Stomach (tissue), 8 donors: ENCODE measurements at regions not wholly inside any gene's neighbourhood (a gene's known extent, or its start where the extent isn't known, plus 50 kb on each side); places are given as distances from the start of the nearest gene placed in this dataset.

Experiments
- DNase-seq, 2 donors: peaks; one replicate each; pipeline versions ENCODE4 v3.0.0 to v3.0.0-alpha.2; 2013 to 2019
- H3K27ac ChIP-seq, 5 donors: fragments of 200-600 bp in 4 of 5; sonication (generic) in 4 of 5; one replicate each; pipeline ENCODE4 v1.5.1; 2013 to 2019; ENCODE audit warnings: mild to moderate bottlenecking in 1 of 5, moderate library complexity in 1 of 5
- H3K27me3 ChIP-seq, 3 donors: fragments of 200-600 bp; sonication (generic); one replicate each; pipeline ENCODE4 v1.5.1; 2017 to 2019; ENCODE audit warnings: mixed run types in 1 of 3
- H3K36me3 ChIP-seq, 4 donors: fragments of 200-600 bp; sonication (generic); 1 replicate in 3 of 4; 2 replicates in 1 of 4; pipeline ENCODE4 v1.5.1; 2016 to 2019
- H3K4me1 ChIP-seq, 4 donors: fragments of 200-600 bp; sonication (generic); one replicate each; pipeline ENCODE4 v1.5.1; 2016 to 2019
- H3K4me3 ChIP-seq, 4 donors: fragments of 200-600 bp; sonication (generic) in 3 of 4; one replicate each; pipeline ENCODE4 v1.5.1; 2016 to 2019; ENCODE audit warnings: mild to moderate bottlenecking in 1 of 4
- H3K9me3 ChIP-seq, 4 donors: fragments of 200-600 bp; sonication (generic); one replicate each; pipeline ENCODE4 v1.5.1; 2016 to 2019
- EP300 ChIP-seq: sonication (generic); formaldehyde crosslinking; IDR thresholded peaks from one replicate; pipeline ENCODE4 v1.6.1; 2017; ENCODE audit warnings: antibody characterized with exemption
- POLR2A ChIP-seq, 4 donors: fragments of 450-650 bp; IDR thresholded peaks; one replicate each; pipeline ENCODE4 v1.6.1; 2016; ENCODE audit warnings: antibody characterized with exemption in 4 of 4, control low read depth in 2 of 4, mild to moderate bottlenecking in 1 of 4, moderate library complexity in 1 of 4
- POLR2AphosphoS5 ChIP-seq, 3 donors: sonication (generic); formaldehyde crosslinking; IDR thresholded peaks; one replicate each; pipeline ENCODE4 v1.6.1; 2016; ENCODE audit warnings: antibody characterized with exemption in 3 of 3
- WGBS, 5 donors: extraction: QIAGEN DNeasy Blood & Tissue Kit in 3 of 5; methylation state at CpG; one replicate each; pipeline versions ENCODE4 v1.1.5 to v1.1.7; 2013 to 2018; 5-methylcytosine and 5-hydroxymethylcytosine counted together
- intact Hi-C: fragments of 100-400 bp; cut with DNase I; formaldehyde crosslinking; loops from one replicate; pipeline ENCODE4 v1.15.1; 2023; ENCODE audit warnings: low total_unique reads
- TF ChIP-seq, protein P1 (sequence below), 7 experiments: fragments of 450-650 bp in 4 of 7; fragments of 200-600 bp in 3 of 7; sonication (generic) in 3 of 7; IDR thresholded peaks; one replicate each; pipeline ENCODE4 v1.5.1; 2016 to 2019; ENCODE audit warnings: antibody characterized with exemption in 7 of 7, control low read depth in 2 of 7, mild to moderate bottlenecking in 1 of 7
- donor health status: healthy with polysubstance abuse.
- donor health status: Bipolar disorder and iron deficiency.
- donor health status: healthy.

DNA sequence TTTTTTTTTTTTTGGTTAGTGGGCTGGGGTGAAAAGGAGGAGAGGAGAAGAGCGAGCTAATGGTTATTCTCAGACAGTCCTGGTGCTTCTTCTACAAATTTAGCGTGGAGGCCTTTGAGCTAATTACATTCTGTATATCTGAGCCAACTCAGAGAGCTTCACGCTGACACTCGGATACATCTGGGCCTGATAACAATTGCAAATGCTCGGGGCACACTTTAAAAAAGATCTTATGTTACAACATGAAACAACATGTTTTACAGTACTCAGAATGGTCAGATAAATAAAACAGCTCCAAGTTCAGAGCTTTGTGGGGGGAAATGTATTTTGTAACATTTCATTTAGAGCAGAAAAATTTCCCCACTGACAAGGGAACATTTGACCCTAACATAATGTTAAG lies 966.9 kb upstream of the NR2F2 start:
- no peaks in the 10 kb centered on the region for H3K4me1 ChIP-seq
- WGBS, 5 donors, result 46 to 61% (median 50%) methylated on average over 5 of the region's 5 CpGs
- TF ChIP-seq, protein P1, sequence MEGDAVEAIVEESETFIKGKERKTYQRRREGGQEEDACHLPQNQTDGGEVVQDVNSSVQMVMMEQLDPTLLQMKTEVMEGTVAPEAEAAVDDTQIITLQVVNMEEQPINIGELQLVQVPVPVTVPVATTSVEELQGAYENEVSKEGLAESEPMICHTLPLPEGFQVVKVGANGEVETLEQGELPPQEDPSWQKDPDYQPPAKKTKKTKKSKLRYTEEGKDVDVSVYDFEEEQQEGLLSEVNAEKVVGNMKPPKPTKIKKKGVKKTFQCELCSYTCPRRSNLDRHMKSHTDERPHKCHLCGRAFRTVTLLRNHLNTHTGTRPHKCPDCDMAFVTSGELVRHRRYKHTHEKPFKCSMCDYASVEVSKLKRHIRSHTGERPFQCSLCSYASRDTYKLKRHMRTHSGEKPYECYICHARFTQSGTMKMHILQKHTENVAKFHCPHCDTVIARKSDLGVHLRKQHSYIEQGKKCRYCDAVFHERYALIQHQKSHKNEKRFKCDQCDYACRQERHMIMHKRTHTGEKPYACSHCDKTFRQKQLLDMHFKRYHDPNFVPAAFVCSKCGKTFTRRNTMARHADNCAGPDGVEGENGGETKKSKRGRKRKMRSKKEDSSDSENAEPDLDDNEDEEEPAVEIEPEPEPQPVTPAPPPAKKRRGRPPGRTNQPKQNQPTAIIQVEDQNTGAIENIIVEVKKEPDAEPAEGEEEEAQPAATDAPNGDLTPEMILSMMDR (IDR thresholded peaks at IDR 0.05), result no peak
- TF ChIP-seq POLR2AphosphoS5 (IDR thresholded peaks at IDR 0.05) (no peak), EP300 (no peak), POLR2A (IDR thresholded peaks at IDR 0.05) (no peak)
- peak in 1 of 2 donors; percentile 26 for DNase-seq
- H3K27me3 ChIP-seq, result no peaks in the 10 kb centered on the region
- intact Hi-C loops, result no loop called here
- H3K36me3 ChIP-seq, result no peaks in the 10 kb centered on the region
- no peak overlapping the region for H3K4me3 ChIP-seq
- H3K27ac ChIP-seq, result no peak overlapping the region
- peaks cover 0 to 11% (median 8%) of the 10 kb centered on the region in 4 donors for H3K9me3 ChIP-seq

DNA sequence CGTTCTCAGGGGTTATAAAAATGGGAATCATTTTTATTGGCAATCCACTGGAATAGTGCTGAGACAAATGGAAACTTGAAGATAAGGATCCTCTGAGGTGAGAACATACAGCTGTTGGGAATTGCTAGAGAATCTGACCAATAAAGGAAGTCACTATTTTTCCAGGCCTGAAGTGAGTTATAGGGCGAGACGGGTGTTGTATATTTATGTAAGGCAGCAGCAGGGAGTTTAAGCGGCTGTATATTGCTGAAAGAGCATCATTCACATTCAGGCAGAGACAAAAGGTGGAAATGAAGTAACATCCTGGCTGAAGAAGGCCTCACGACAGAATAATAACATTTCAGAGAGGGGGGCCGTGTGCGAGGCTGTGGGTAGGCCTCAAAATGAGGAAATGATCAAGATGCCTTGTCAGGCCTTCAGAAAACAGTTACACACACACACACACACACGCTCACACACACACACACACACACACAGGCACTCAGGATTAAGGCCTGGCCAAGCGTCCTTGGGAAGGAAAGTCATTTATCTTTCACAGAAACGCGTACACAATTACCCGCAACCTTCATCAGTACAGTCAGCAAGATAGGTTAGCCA lies 964.9 kb upstream of the NR2F2 start:
- H3K27ac ChIP-seq, result no peak overlapping the region
- H3K36me3 ChIP-seq, result no peaks in the 10 kb centered on the region
- WGBS, 5 donors, result 53 to 77% (median 65%) methylated on average over 12 of the region's 12 CpGs
- H3K9me3 ChIP-seq, result peaks cover 0 to 11% (median 8%) of the 10 kb centered on the region in 4 donors
- no peaks in the 10 kb centered on the region for H3K27me3 ChIP-seq
- intact Hi-C loops, result no loop called here
- H3K4me1 ChIP-seq, result no peaks in the 10 kb centered on the region
- no peak overlapping the region for H3K4me3 ChIP-seq
- peak in 1 of 2 donors; percentile 75 for DNase-seq
- no peak for TF ChIP-seq EP300
- no peak for TF ChIP-seq POLR2A (IDR thresholded peaks at IDR 0.05)
- TF ChIP-seq, protein P1 (IDR thresholded peaks at IDR 0.05), result no peak
- no peak for TF ChIP-seq POLR2AphosphoS5 (IDR thresholded peaks at IDR 0.05)

DNA sequence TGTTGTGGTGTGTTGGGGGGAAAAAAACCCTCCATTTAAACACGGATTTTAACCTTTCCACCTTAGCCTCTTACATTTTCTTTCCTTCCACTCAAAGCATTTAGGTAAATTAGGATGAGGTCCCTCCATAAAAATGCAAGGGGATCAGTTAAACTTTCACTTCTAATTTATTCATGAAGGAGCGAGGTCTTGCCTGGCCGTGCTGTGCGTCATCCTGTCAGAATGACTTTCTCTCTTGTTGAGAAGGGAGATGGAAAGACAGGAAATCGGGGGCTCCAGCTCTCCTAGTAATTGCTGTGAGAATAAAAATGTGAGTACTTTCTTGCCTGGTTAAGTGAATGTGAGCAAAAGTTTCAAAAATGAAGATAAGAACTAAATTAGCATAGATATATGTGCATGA lies 962.3 kb upstream of the NR2F2 start:
- Histone ChIP-seq H3K27ac (no peak overlapping the region), H3K9me3 (peaks cover 0 to under 1% (median 0%) of the 10 kb centered on the region in 4 donors), H3K4me1 (no peaks in the 10 kb centered on the region), H3K4me3 (no peak overlapping the region), H3K36me3 (no peaks in the 10 kb centered on the region), H3K27me3 (no peaks in the 10 kb centered on the region)
- TF ChIP-seq EP300, result no peak
- TF ChIP-seq, protein P1 (IDR thresholded peaks at IDR 0.05), result no peak
- no peak for TF ChIP-seq POLR2AphosphoS5 (IDR thresholded peaks at IDR 0.05)
- TF ChIP-seq POLR2A (IDR thresholded peaks at IDR 0.05), result no peak
- intact Hi-C loops, result no loop called here
- whole genome bisulfite sequencing, 5 donors, result 65 to 74% (median 70%) methylated on average over 5 of the region's 5 CpGs
- no peak for DNase-seq

DNA sequence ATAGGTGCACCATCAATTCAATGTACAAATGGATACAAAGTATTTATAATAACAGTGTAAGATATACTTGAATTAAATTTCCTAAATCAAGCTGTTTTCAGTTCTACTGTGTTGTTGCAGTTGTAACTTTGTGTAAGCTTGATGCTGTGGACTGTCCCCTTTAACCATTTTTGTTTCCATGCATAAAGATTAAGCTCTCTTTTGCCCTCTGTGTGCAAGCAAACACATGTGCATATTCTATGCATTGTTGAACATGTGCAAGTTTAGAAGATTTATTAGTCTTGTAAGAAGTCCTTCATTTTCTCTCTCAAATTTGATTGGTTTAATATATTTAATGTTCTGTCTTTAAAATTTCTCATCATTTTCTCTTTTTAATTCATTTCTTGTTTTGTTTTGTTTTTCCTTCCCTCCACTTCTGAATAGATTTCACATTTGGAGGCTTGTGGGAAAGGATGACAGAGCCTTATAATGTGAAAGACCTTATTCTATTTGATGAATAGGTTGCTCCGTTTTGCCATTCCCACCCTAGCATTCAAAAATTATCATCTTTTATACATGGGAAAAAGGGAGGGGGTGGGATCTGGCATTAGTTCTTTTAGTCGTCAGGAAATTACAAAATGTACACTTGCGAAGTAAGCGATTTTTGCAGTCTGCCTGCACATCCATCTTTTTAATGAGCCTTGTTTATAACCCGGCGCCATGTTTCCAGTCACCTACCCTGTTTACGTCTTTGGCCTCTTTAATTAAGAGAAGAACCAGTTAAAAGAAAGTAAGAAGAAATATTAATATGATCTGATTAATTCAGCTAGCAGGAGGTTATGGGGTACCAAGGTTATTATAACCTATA lies 961.5 kb upstream of the NR2F2 start:
- Histone ChIP-seq H3K36me3 (no peaks in the 10 kb centered on the region), H3K9me3 (no peaks in the 10 kb centered on the region), H3K27ac (no peak overlapping the region), H3K27me3 (no peaks in the 10 kb centered on the region), H3K4me3 (no peak overlapping the region), H3K4me1 (no peaks in the 10 kb centered on the region)
- no peak for TF ChIP-seq POLR2A (IDR thresholded peaks at IDR 0.05)
- TF ChIP-seq EP300, result no peak
- intact Hi-C loops, result no loop called here
- no peak for DNase-seq
- 87 to 95% (median 94%) methylated on average over 7 of the region's 7 CpGs for WGBS, 5 donors

DNA sequence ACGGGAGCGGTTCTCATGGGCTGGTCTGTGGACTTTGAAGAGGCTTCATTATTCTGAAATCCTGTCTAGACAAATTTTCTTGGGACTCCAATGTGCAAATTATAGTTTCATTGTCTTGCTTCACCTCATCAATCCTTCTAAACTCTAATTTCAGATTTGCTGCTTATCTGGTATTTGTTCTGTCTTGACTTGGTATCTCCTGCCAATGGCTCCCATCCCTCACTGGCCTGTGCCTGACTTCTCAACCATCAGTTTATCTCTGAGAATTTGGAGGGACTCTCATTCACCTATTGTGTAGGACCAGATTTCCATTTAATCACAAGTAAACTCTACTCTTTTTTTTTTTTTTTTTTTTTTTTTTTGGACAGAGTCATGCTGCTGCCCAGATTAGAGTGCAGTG lies 960.2 kb upstream of the NR2F2 start:
- TF ChIP-seq POLR2A (IDR thresholded peaks at IDR 0.05) (no peak), EP300 (no peak), POLR2AphosphoS5 (IDR thresholded peaks at IDR 0.05) (no peak)
- TF ChIP-seq, protein P1 (IDR thresholded peaks at IDR 0.05), result no peak
- no peaks in the 10 kb centered on the region for H3K4me1 ChIP-seq
- H3K4me3 ChIP-seq, result no peak overlapping the region
- no peaks in the 10 kb centered on the region for H3K36me3 ChIP-seq
- no peak for DNase-seq
- H3K9me3 ChIP-seq, result no peaks in the 10 kb centered on the region
- intact Hi-C loops, result no loop called here
- H3K27me3 ChIP-seq, result no peaks in the 10 kb centered on the region
- 84 to 96% (median 92%) methylated on average over 2 of the region's 2 CpGs for WGBS, 5 donors
- no peak overlapping the region for H3K27ac ChIP-seq
